IMR-90 (cell line): ENCODE measurements at regions not wholly inside any gene's neighbourhood (a gene's known extent, or its start where the extent isn't known, plus 50 kb on each side); places are given as distances from the start of the nearest gene placed in this dataset.

ENCODE experiments used
- ATAC-seq: fragments of 200-7000 bp; cut with Tn5 transposase; 2 replicates; pipeline ENCODE4 v1.9.1; 2020; ENCODE audit warnings: low read depth, mild to moderate bottlenecking, moderate library complexity
- BruUV-seq: library from RNA; stranded (reverse); fragments of 400-500 nt; replicated peaks from 2 replicates; lab custom pipeline; 2021; lab: Mats Ljungman, UMichigan
- CTCF ChIA-PET: fragments of 300-600 bp; formaldehyde crosslinking; extraction: SDS; loops from one replicate; lab custom pipeline; 2021; ENCODE audit warnings: antibody characterized with exemption; lab: Yijun Ruan, JAX
- POLR2A ChIA-PET: fragments of 300-600 bp; sonication (Branson Sonifier 250); formaldehyde crosslinking; loops from one replicate; lab custom pipeline; 2022; ENCODE audit warnings: antibody characterized with exemption; ENCODE audit not compliant: unreplicated experiment; lab: Charles Lee
- DNase-seq: peaks from one replicate; pipeline ENCODE4 v3.0.0; 2013
- H2AFZ ChIP-seq: replicated peaks from 2 replicates; pipeline ENCODE3; 2013; ENCODE audit warnings: low read length, mild to moderate bottlenecking; ENCODE audit not compliant: poor library complexity
- H2AK5ac ChIP-seq: 2 replicates; pipeline ENCODE4 v1.6.1; 2013; ENCODE audit warnings: low read depth, low read length, inconsistent platforms
- H2AK9ac ChIP-seq: replicated peaks from 2 replicates; pipeline ENCODE3; 2013; ENCODE audit warnings: mild to moderate bottlenecking, low read depth, low read length, moderate library complexity; ENCODE audit not compliant: poor library complexity
- H2BK120ac ChIP-seq: 2 replicates; pipeline ENCODE4 v1.6.1; 2013; ENCODE audit warnings: low read depth, low read length, inconsistent platforms
- H2BK15ac ChIP-seq: 3 replicates; pipeline ENCODE4 v1.6.1; 2013; ENCODE audit warnings: low read depth, low read length, inconsistent platforms
- H2BK20ac ChIP-seq: 2 replicates; pipeline ENCODE4 v1.6.1; 2013; ENCODE audit warnings: low read depth, mild to moderate bottlenecking, inconsistent platforms, low read length, moderate library complexity
- H2BK5ac ChIP-seq: 2 replicates; pipeline ENCODE4 v1.6.1; 2013; ENCODE audit warnings: mild to moderate bottlenecking, low read depth, low read length, inconsistent platforms; ENCODE audit not compliant: poor library complexity, severe bottlenecking
- H3K14ac ChIP-seq: replicated peaks from 2 replicates; pipeline ENCODE4 v1.6.1; 2013; ENCODE audit warnings: low read depth, low read length, inconsistent platforms
- H3K18ac ChIP-seq: 2 replicates; pipeline ENCODE4 v1.6.1; 2013; ENCODE audit warnings: low read depth, low read length, control low read depth
- H3K23ac ChIP-seq: 2 replicates; pipeline ENCODE4 v1.6.1; 2013; ENCODE audit warnings: low read depth, low read length, inconsistent platforms
- H3K27ac ChIP-seq: 2 replicates; pipeline ENCODE4 v1.5.1; 2013; ENCODE audit warnings: mild to moderate bottlenecking, control low read depth, low read length; ENCODE audit not compliant: insufficient read depth
- H3K27me3 ChIP-seq: 2 replicates; pipeline ENCODE4 v1.6.1; 2013; ENCODE audit warnings: low read length; ENCODE audit not compliant: control insufficient read depth, insufficient read depth
- H3K36me3 ChIP-seq: 2 replicates; pipeline ENCODE4 v1.6.1; 2013; ENCODE audit warnings: low read length, mixed read lengths; ENCODE audit not compliant: control insufficient read depth, insufficient read depth
- H3K4ac ChIP-seq: 2 replicates; pipeline ENCODE4 v1.6.1; 2013; ENCODE audit warnings: low read depth, low read length, inconsistent platforms
- H3K4me1 ChIP-seq: 2 replicates; pipeline ENCODE4 v1.6.1; 2013; ENCODE audit warnings: low read length, mixed read lengths; ENCODE audit not compliant: control insufficient read depth, insufficient read depth
- H3K4me2 ChIP-seq: 2 replicates; pipeline ENCODE4 v1.6.1; 2013; ENCODE audit warnings: low read depth, mild to moderate bottlenecking, control low read depth, low read length, moderate library complexity
- H3K4me3 ChIP-seq: 2 replicates; pipeline ENCODE4 v1.5.1; 2013; ENCODE audit warnings: low read depth, mild to moderate bottlenecking, control low read depth, low read length, moderate library complexity; ENCODE audit not compliant: insufficient read depth
- H3K56ac ChIP-seq: 2 replicates; pipeline ENCODE4 v1.6.1; 2013; ENCODE audit warnings: low read length, inconsistent platforms; ENCODE audit not compliant: insufficient read depth; ENCODE audit errors: extremely low read depth
- H3K79me1 ChIP-seq, 2 experiments: 2 replicates each; pipeline ENCODE4 v1.6.1; 2013; ENCODE audit warnings: low read length in 2 of 2, inconsistent platforms in 1 of 2, low read depth in 1 of 2
- H3K9ac ChIP-seq: 2 replicates; pipeline ENCODE4 v1.6.1; 2013; ENCODE audit warnings: low read depth, low read length, control low read depth
- H3K9me1 ChIP-seq: 2 replicates; pipeline ENCODE4 v1.6.1; 2013; ENCODE audit warnings: low read length, inconsistent platforms; ENCODE audit not compliant: insufficient read depth
- H3K9me3 ChIP-seq: 2 replicates; pipeline ENCODE4 v1.6.1; 2013; ENCODE audit warnings: low read length; ENCODE audit not compliant: control insufficient read depth, insufficient read depth
- H4K20me1 ChIP-seq: 2 replicates; pipeline ENCODE4 v1.6.1; 2013; ENCODE audit warnings: low read length, inconsistent platforms; ENCODE audit not compliant: insufficient read depth
- H4K5ac ChIP-seq: 2 replicates; pipeline ENCODE4 v1.6.1; 2013; ENCODE audit warnings: mild to moderate bottlenecking, low read depth, low read length, control low read depth
- H4K8ac ChIP-seq, 2 experiments: 2 replicates each; pipeline ENCODE4 v1.6.1; 2013; ENCODE audit warnings: low read depth in 2 of 2, low read length in 2 of 2, control low read depth in 1 of 2, inconsistent platforms in 1 of 2
- H4K91ac ChIP-seq: 2 replicates; pipeline ENCODE4 v1.6.1; 2013; ENCODE audit warnings: low read depth, low read length, inconsistent platforms; ENCODE audit not compliant: insufficient read depth
- BHLHE40 ChIP-seq: fragments of 150-350 bp; IDR thresholded peaks from 2 replicates; pipeline ENCODE4 v1.6.1; 2016; ENCODE audit warnings: mild to moderate bottlenecking, low read depth, low read length
- CEBPB ChIP-seq: IDR thresholded peaks from 2 replicates; pipeline ENCODE4 v1.6.1; 2012; ENCODE audit warnings: low read depth, low read length, improper control_type of control experiment
- CHD1 ChIP-seq: IDR thresholded peaks from 2 replicates; pipeline ENCODE4 v1.6.1; 2012; ENCODE audit warnings: low read depth, low read length, improper control_type of control experiment
- FOS ChIP-seq: fragments of 150-350 bp; IDR thresholded peaks from 2 replicates; pipeline ENCODE4 v1.6.1; 2016; ENCODE audit warnings: low read depth, low read length
- MAFK ChIP-seq: IDR thresholded peaks from 2 replicates; pipeline ENCODE4 v1.6.1; 2012; ENCODE audit warnings: low read depth, low read length, improper control_type of control experiment
- MAZ ChIP-seq: IDR thresholded peaks from 2 replicates; pipeline ENCODE4 v1.6.1; 2012; ENCODE audit warnings: low read depth, mild to moderate bottlenecking, low read length, improper control_type of control experiment, moderate library complexity, borderline replicate concordance
- MXI1 ChIP-seq: IDR thresholded peaks from 2 replicates; pipeline ENCODE4 v1.6.1; 2012; ENCODE audit warnings: low read depth, mild to moderate bottlenecking, low read length, moderate library complexity, borderline replicate concordance
- NFE2L2 ChIP-seq: fragments of 150-350 bp; IDR thresholded peaks from 2 replicates; pipeline ENCODE4 v1.6.1; 2016; ENCODE audit warnings: low read depth, mild to moderate bottlenecking, low read length
- POLR2A ChIP-seq: IDR thresholded peaks from 2 replicates; pipeline ENCODE4 v1.6.1; 2012; ENCODE audit warnings: mild to moderate bottlenecking, low read depth, low read length
- RAD21 ChIP-seq: IDR thresholded peaks from 2 replicates; pipeline ENCODE4 v1.6.1; 2012; ENCODE audit warnings: low read length, improper control_type of control experiment
- RCOR1 ChIP-seq: IDR thresholded peaks from 2 replicates; pipeline ENCODE4 v1.6.1; 2012; ENCODE audit warnings: mild to moderate bottlenecking, low read length, improper control_type of control experiment; ENCODE audit not compliant: insufficient replicate concordance
- RFX5 ChIP-seq: IDR thresholded peaks from 2 replicates; pipeline ENCODE4 v1.8.0; 2012; ENCODE audit warnings: low read depth, mild to moderate bottlenecking, low read length, moderate library complexity
- SMC3 ChIP-seq: fragments of 150-350 bp; IDR thresholded peaks from 2 replicates; pipeline ENCODE4 v1.6.1; 2016; ENCODE audit warnings: low read depth, mild to moderate bottlenecking, antibody characterized with exemption, low read length, moderate library complexity
- WGBS, 2 experiments: methylation state at CpG; one replicate each; pipeline versions ENCODE4 v1.1.5 to v1.1.7; 2013; ENCODE audit warnings: missing lambda C conversion rate in 2 of 2; ENCODE audit not compliant: insufficient read length in 1 of 2; ENCODE audit errors: extremely low coverage in 2 of 2; 5-methylcytosine and 5-hydroxymethylcytosine counted together
- dilution Hi-C: fragments of 300-500 bp; cut with HindIII; formaldehyde crosslinking; loops from one replicate; pipeline ENCODE4 v1.14.3; 2018; ENCODE audit warnings: low sequenced_read_pairs; ENCODE audit not compliant: unreplicated experiment
- in situ Hi-C: fragments of 300-500 bp; cut with MboI; formaldehyde crosslinking; loops from 3 replicates; pipeline ENCODE4 v1.14.3; 2019; ENCODE audit warnings: low sequenced_read_pairs, inconsistent platforms, mixed read lengths
- intact Hi-C: fragments of 100-400 bp; cut with micrococcal nuclease; formaldehyde crosslinking; loops from 2 replicates; pipeline ENCODE4 v1.10.0; 2022
- TF ChIP-seq, protein P1 (sequence below): conservative IDR thresholded peaks from 2 replicates; pipeline ENCODE4 v1.5.1; 2012; ENCODE audit warnings: mild to moderate bottlenecking, low read depth, low read length, improper control_type of control experiment
- TF ChIP-seq, protein P2 (sequence below): fragments of 150-350 bp; IDR thresholded peaks from 2 replicates; pipeline ENCODE4 v1.6.1; 2017; ENCODE audit warnings: mild to moderate bottlenecking, antibody characterized with exemption, low read length, low read depth
- TF ChIP-seq, protein P3 (sequence below): fragments of 150-350 bp; IDR thresholded peaks from 2 replicates; pipeline ENCODE4 v1.6.1; 2016; ENCODE audit warnings: low read depth, mild to moderate bottlenecking, low read length, moderate library complexity, borderline replicate concordance

DNA sequence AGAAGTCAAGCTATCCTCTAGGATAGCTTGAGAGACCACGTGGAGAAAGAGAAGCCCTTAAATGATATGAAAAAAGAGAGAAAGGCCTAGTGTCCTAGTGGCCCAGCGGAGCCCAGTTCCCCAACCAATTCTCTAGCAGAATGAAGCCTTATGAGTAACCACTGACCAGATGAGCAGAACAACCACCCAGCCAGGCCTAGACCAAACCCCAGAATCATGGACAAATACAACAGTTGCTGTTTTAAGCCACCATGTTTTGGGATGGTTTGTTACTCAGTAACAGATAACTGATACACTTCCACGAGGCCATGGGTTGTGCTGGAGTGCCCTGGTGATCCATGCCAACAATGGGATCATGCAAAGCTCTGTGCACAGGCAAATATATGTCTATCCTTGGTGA is 377.1 kb downstream of the SOX9 start:
- no peak for DNase-seq
- Histone ChIP-seq H2AK9ac (no peak overlapping the region), H3K4ac (no peak overlapping the region), H3K27ac (no peak overlapping the region), H3K4me1 (peaks cover 15% of the 10 kb centered on the region), H3K23ac (no peak overlapping the region), H3K14ac (no peak overlapping the region), H3K9ac (no peak overlapping the region), H3K56ac (no peak overlapping the region), H3K9me3 (no peaks in the 10 kb centered on the region), H4K5ac (no peak overlapping the region), H2BK5ac (no peak overlapping the region), H4K8ac (no peak overlapping the region), H2AFZ (no peak overlapping the region), H3K27me3 (no peaks in the 10 kb centered on the region), H2BK15ac (no peak overlapping the region), H3K9me1 (peaks cover 5% of the 10 kb centered on the region; the same call in 1 of the 2 replicates), H4K20me1 (no peaks in the 10 kb centered on the region; the same call in 1 of the 2 replicates), H4K91ac (no peak overlapping the region), H3K36me3 (no peaks in the 10 kb centered on the region), H2AK5ac (no peak overlapping the region), H2BK20ac (no peak overlapping the region), H3K4me3 (no peak overlapping the region), H2BK120ac (no peak overlapping the region), H3K79me1 (peaks cover 33 to 53% of the 10 kb centered on the region in 2 experiments), H3K4me2 (no peak overlapping the region), H3K18ac (no peak overlapping the region)
- ATAC-seq: no peak
- WGBS, 2 experiments: 100% methylated on average over 1 of the region's 3 CpGs; no CpG with 5 or more reads in 1 of the 2 experiments
- intact Hi-C loops: no loop called here
- no TSS peak for BruUV-seq
- TF ChIP-seq, protein P1, sequence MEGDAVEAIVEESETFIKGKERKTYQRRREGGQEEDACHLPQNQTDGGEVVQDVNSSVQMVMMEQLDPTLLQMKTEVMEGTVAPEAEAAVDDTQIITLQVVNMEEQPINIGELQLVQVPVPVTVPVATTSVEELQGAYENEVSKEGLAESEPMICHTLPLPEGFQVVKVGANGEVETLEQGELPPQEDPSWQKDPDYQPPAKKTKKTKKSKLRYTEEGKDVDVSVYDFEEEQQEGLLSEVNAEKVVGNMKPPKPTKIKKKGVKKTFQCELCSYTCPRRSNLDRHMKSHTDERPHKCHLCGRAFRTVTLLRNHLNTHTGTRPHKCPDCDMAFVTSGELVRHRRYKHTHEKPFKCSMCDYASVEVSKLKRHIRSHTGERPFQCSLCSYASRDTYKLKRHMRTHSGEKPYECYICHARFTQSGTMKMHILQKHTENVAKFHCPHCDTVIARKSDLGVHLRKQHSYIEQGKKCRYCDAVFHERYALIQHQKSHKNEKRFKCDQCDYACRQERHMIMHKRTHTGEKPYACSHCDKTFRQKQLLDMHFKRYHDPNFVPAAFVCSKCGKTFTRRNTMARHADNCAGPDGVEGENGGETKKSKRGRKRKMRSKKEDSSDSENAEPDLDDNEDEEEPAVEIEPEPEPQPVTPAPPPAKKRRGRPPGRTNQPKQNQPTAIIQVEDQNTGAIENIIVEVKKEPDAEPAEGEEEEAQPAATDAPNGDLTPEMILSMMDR: no peak
- TF ChIP-seq RCOR1 (no peak), BHLHE40 (no peak), MAZ (no peak), POLR2A (no peak), MAFK (no peak), FOS (no peak), RFX5 (no peak), MXI1 (no peak), CHD1 (no peak), RAD21 (no peak), CEBPB (no peak), SMC3 (no peak), NFE2L2 (no peak)
- TF ChIP-seq, protein P2, sequence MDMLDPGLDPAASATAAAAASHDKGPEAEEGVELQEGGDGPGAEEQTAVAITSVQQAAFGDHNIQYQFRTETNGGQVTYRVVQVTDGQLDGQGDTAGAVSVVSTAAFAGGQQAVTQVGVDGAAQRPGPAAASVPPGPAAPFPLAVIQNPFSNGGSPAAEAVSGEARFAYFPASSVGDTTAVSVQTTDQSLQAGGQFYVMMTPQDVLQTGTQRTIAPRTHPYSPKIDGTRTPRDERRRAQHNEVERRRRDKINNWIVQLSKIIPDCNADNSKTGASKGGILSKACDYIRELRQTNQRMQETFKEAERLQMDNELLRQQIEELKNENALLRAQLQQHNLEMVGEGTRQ: no peak
- TF ChIP-seq, protein P3, sequence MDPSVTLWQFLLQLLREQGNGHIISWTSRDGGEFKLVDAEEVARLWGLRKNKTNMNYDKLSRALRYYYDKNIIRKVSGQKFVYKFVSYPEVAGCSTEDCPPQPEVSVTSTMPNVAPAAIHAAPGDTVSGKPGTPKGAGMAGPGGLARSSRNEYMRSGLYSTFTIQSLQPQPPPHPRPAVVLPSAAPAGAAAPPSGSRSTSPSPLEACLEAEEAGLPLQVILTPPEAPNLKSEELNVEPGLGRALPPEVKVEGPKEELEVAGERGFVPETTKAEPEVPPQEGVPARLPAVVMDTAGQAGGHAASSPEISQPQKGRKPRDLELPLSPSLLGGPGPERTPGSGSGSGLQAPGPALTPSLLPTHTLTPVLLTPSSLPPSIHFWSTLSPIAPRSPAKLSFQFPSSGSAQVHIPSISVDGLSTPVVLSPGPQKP: no peak
- dilution Hi-C loops: no loop called here
- in situ Hi-C loops: no loop called here
- CTCF ChIA-PET: no interaction called here
- POLR2A ChIA-PET: interaction anchor here (0.5 kb wide), 1 partner anchor 125 kb away, joined by 4 read pairs; no protein-coding TSS in a partner anchor
